T-helper 1 cell (primary cell): ENCODE measurements at regions not wholly inside any gene's neighbourhood (a gene's known extent, or its start where the extent isn't known, plus 50 kb on each side); places are given as distances from the start of the nearest gene placed in this dataset.
A peak's percentile ranks its signal among the peaks of the same experiment; 100 is the strongest.

ENCODE experiments used
- DNase-seq, 5 donors: peaks; one replicate each; pipeline ENCODE4 v3.0.0-alpha.2; 2012 to 2020

- no peak for DNase-seq
Measured at GRCh38 chr4:57446266-57446665, 336.1 kb upstream of the IGFBP7 start.

GRCh38 chr4:57445686-57446085, 335.5 kb upstream of the IGFBP7 start:
- no peak for DNase-seq

- no peak for DNase-seq
Measured at GRCh38 chr4:57444671-57445070, 334.5 kb upstream of the IGFBP7 start.

- no peak for DNase-seq
Measured at GRCh38 chr4:57443787-57444186, 333.6 kb upstream of the IGFBP7 start.

- DNase-seq: no peak
Measured at GRCh38 chr4:57443308-57443707, 333.1 kb upstream of the IGFBP7 start.

GRCh38 chr4:57442831-57443291, 332.7 kb upstream of the IGFBP7 start:
- DNase-seq: no peak

- no peak for DNase-seq
Measured at GRCh38 chr4:57442241-57442640, 332.1 kb upstream of the IGFBP7 start.

- DNase-seq: no peak
Measured at GRCh38 chr4:57437649-57438048, 327.5 kb upstream of the IGFBP7 start.

- DNase-seq: no peak
Measured at GRCh38 chr4:57435300-57435699, 325.1 kb upstream of the IGFBP7 start.

- DNase-seq: no peak
Measured at GRCh38 chr4:57430726-57431125, 320.5 kb upstream of the IGFBP7 start.

- peak in 1 of 5 donors; percentile 29 for DNase-seq
Measured at GRCh38 chr4:57426779-57427395, 316.7 kb upstream of the IGFBP7 start.

GRCh38 chr4:57425610-57426009, 315.4 kb upstream of the IGFBP7 start:
- DNase-seq: no peak

GRCh38 chr4:57424232-57424897, 314.2 kb upstream of the IGFBP7 start:
- no peak for DNase-seq

GRCh38 chr4:57418133-57418532, 307.9 kb upstream of the IGFBP7 start:
- no peak for DNase-seq

- DNase-seq: no peak
Measured at GRCh38 chr4:57412259-57413054, 302.3 kb upstream of the IGFBP7 start.

- no peak for DNase-seq
Measured at GRCh38 chr4:57410331-57411052, 300.3 kb upstream of the IGFBP7 start.

- no peak for DNase-seq
Measured at GRCh38 chr4:57405359-57405758, 295.2 kb upstream of the IGFBP7 start.

GRCh38 chr4:57404483-57404882, 294.3 kb upstream of the IGFBP7 start:
- no peak for DNase-seq

- no peak for DNase-seq
Measured at GRCh38 chr4:57403591-57403990, 293.4 kb upstream of the IGFBP7 start.

GRCh38 chr4:57401586-57401985, 291.4 kb upstream of the IGFBP7 start:
- DNase-seq: no peak

GRCh38 chr4:57378766-57379165, 268.6 kb upstream of the IGFBP7 start:
- DNase-seq: no peak

GRCh38 chr4:57374866-57375595, 264.8 kb upstream of the IGFBP7 start:
- DNase-seq: no peak
